Right lobe of liver (tissue), 6 donors: ENCODE measurements at regions not wholly inside any gene's neighbourhood (a gene's known extent, or its start where the extent isn't known, plus 50 kb on each side); places are given as distances from the start of the nearest gene placed in this dataset.

ENCODE experiments used
- ATAC-seq, 4 donors: fragments of 200-7000 bp; cut with Tn5 transposase; one replicate each; pipeline ENCODE4 v1.9.1; 2020; ENCODE audit warnings: mild to moderate bottlenecking in 4 of 4, moderate library complexity in 4 of 4
- DNase-seq, 3 donors: peaks; one replicate each; pipeline ENCODE4 v3.0.0-alpha.2; 2020
- H3K27ac ChIP-seq, 3 donors: fragments of 200-600 bp; one replicate each; pipeline ENCODE4 v1.8.0; 2022
- H3K27me3 ChIP-seq, 2 donors: fragments of 200-600 bp; one replicate each; pipeline ENCODE4 v1.8.0; 2022
- H3K36me3 ChIP-seq, 4 donors: fragments of 200-600 bp; sonication (generic) in 1 of 4; one replicate each; pipeline versions ENCODE4 v1.5.1 to v1.8.0; 2017 to 2022; ENCODE audit warnings: control low read depth in 1 of 4
- H3K4me1 ChIP-seq, 4 donors: fragments of 200-600 bp; sonication (generic) in 1 of 4; one replicate each; pipeline versions ENCODE4 v1.5.1 to v1.8.0; 2017 to 2022; ENCODE audit warnings: control low read depth in 1 of 4
- H3K4me3 ChIP-seq, 3 donors: fragments of 200-600 bp; one replicate each; pipeline ENCODE4 v1.8.0; 2022
- H3K9me3 ChIP-seq, 4 donors: fragments of 200-600 bp; sonication (generic) in 1 of 4; one replicate each; pipeline versions ENCODE4 v1.5.1 to v1.8.0; 2017 to 2022; ENCODE audit warnings: control low read depth in 1 of 4
- CTCF ChIP-seq, 4 donors: fragments of 200-600 bp in 3 of 4; fragments of 450-650 bp in 1 of 4; IDR thresholded peaks; one replicate each; pipeline versions ENCODE4 v1.5.1 to v1.8.0; 2016 to 2022; ENCODE audit warnings: antibody characterized with exemption in 4 of 4, mild to moderate bottlenecking in 2 of 4
- POLR2A ChIP-seq: fragments of 450-650 bp; IDR thresholded peaks from one replicate; pipeline ENCODE4 v1.6.1; 2017; ENCODE audit warnings: antibody characterized with exemption, mild to moderate bottlenecking
- WGBS: methylation state at CpG from one replicate; pipeline ENCODE4 v1.1.6; 2018; ENCODE audit warnings: low coverage, low lambda C conversion rate; ENCODE audit not compliant: insufficient coverage; ENCODE audit errors: missing lambda C conversion rate; 5-methylcytosine and 5-hydroxymethylcytosine counted together
- intact Hi-C, 2 donors: fragments of 100-400 bp; cut with DNase I; formaldehyde crosslinking; loops; one replicate each; pipeline versions ENCODE4 v1.11.2 to v1.14.1; 2022
- donor health status: DM: no; HTN: yes; CAD: no.
- donor health status: DM: no; HTN: no; CAD: no.
- donor health status: DM: no; HTN: no; CAD: no.
- donor health status: DM: no; HTN: yes; CAD: no.
- donor health status: DM: no; HTN: yes; CAD: no.

DNA sequence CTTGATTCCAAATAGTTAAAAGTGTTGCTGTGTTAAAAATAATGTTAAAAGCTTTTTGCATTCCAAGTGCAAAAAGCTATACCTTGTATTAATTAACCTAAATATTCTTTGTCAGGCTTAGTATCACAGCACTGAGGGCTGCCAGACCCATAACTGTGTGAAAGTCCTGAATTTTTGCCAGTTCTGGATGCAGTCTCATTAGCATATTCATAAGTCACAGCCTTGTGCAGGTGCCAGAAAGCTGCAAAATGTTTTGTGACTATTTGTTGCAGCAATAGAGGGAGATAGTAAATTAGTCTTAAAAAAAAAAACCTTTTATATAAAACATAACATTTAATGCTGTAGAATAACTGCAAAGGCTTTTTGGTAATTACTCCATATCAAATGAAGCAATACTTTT is 56.6 kb downstream of the SLITRK1 start:
- ATAC-seq (no peak), DNase-seq (no peak)
- Histone ChIP-seq H3K9me3 (no peaks in the 10 kb centered on the region), H3K27ac (no peak overlapping the region), H3K4me3 (no peak overlapping the region), H3K4me1 (no peaks in the 10 kb centered on the region), H3K36me3 (no peaks in the 10 kb centered on the region), H3K27me3 (no peaks in the 10 kb centered on the region)
- no peak for TF ChIP-seq CTCF (IDR thresholded peaks at IDR 0.05)
- TF ChIP-seq POLR2A: no peak
- intact Hi-C loops: no loop called here

- Histone ChIP-seq H3K27ac (no peak overlapping the region), H3K4me3 (no peak overlapping the region), H3K4me1 (no peaks in the 10 kb centered on the region), H3K9me3 (no peaks in the 10 kb centered on the region), H3K36me3 (no peaks in the 10 kb centered on the region), H3K27me3 (no peaks in the 10 kb centered on the region)
- DNase-seq (no peak), ATAC-seq (no peak)
- intact Hi-C loops: no loop called here
- 93% methylated on average over 3 of the region's 8 CpGs for WGBS
- no peak for TF ChIP-seq POLR2A
- TF ChIP-seq CTCF (IDR thresholded peaks at IDR 0.05): no peak
Measured at GRCh38 chr13:83824560-83824959, 57.7 kb downstream of the SLITRK1 start.

GRCh38 chr13:83824120-83824519 is 58.2 kb downstream of the SLITRK1 start:
- TF ChIP-seq POLR2A: no peak
- no peak for TF ChIP-seq CTCF (IDR thresholded peaks at IDR 0.05)
- no peak overlapping the region for H3K27ac ChIP-seq
- no peaks in the 10 kb centered on the region for H3K4me1 ChIP-seq
- no peaks in the 10 kb centered on the region for H3K36me3 ChIP-seq
- no peaks in the 10 kb centered on the region for H3K27me3 ChIP-seq
- H3K4me3 ChIP-seq: no peak overlapping the region
- H3K9me3 ChIP-seq: no peaks in the 10 kb centered on the region
- ATAC-seq (no peak), DNase-seq (no peak)
- intact Hi-C loops: no loop called here

GRCh38 chr13:83819611-83820010 is 62.7 kb downstream of the SLITRK1 start:
- H3K4me3 ChIP-seq: no peak overlapping the region
- no peaks in the 10 kb centered on the region for H3K36me3 ChIP-seq
- DNase-seq (no peak), ATAC-seq (no peak)
- H3K9me3 ChIP-seq: no peaks in the 10 kb centered on the region
- TF ChIP-seq POLR2A: no peak
- no peak overlapping the region for H3K27ac ChIP-seq
- no peaks in the 10 kb centered on the region for H3K27me3 ChIP-seq
- 62% methylated on average over 2 of the region's 2 CpGs for WGBS
- no peaks in the 10 kb centered on the region for H3K4me1 ChIP-seq
- intact Hi-C loops: no loop called here

- Histone ChIP-seq H3K4me1 (no peaks in the 10 kb centered on the region), H3K36me3 (no peaks in the 10 kb centered on the region), H3K9me3 (no peaks in the 10 kb centered on the region), H3K27me3 (no peaks in the 10 kb centered on the region), H3K4me3 (no peak overlapping the region), H3K27ac (no peak overlapping the region)
- TF ChIP-seq POLR2A (no peak), CTCF (IDR thresholded peaks at IDR 0.05) (no peak)
- WGBS: 64% methylated on average over 4 of the region's 4 CpGs
- ATAC-seq (no peak), DNase-seq (no peak)
- intact Hi-C loops: no loop called here
Measured at GRCh38 chr13:83819156-83819555, 63.1 kb downstream of the SLITRK1 start.
